Left kidney (tissue), 1 donor: ENCODE measurements at regions not wholly inside any gene's neighbourhood (a gene's known extent, or its start where the extent isn't known, plus 50 kb on each side); places are given as distances from the start of the nearest gene placed in this dataset.
A peak's percentile ranks its signal among the peaks of the same experiment; 100 is the strongest.

Source experiments
- DNase-seq: peaks from one replicate; pipeline ENCODE4 v3.0.0-alpha.2; 2013

DNA sequence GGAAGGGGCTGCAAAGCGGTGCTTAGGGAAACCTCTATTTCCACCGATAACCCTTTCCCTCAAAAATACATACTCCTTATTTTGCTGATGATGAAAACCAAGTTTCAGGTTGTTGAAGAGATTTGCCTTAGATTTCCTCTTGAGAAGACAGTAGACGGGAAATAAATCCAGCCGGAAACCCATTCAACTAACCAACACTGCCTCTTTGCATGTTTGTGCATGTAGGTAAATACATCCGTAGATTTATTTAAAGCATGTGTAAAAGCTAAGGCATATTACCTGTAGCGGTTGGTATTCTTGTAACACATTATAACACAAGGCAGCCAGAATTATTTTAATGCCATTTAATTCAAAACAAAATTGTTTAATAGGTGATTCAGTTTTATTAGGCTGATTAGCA, 136.3 kb upstream of the SLC22A23 start:
- DNase-seq = no peak

DNA sequence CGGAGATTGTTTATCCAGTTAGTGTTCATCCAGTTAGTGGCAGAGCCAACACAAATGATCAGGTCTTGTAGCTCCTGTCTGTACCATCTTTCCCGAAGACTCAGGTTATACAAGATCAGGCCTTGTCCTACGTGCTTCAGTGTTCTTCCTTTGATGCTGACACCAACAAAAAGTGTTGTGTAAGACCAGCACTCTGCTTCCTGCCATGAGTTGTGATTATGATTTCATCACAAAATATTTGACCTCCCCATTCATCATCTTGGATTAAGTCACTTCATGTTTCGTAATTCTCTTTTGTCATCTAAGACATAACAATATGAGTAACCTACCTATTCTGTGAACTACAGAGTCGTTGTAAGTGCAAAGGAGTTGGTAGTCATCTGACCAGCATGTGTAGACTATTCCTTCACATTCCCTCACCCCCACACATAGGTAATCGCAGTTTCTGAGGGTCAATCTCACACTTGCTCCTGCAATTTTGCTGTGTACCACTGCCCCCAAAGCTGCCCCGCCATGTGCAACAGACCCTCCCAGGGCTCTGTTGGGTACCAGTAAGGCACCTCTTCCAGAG, 135.6 kb upstream of the SLC22A23 start:
- no peak for DNase-seq

DNA sequence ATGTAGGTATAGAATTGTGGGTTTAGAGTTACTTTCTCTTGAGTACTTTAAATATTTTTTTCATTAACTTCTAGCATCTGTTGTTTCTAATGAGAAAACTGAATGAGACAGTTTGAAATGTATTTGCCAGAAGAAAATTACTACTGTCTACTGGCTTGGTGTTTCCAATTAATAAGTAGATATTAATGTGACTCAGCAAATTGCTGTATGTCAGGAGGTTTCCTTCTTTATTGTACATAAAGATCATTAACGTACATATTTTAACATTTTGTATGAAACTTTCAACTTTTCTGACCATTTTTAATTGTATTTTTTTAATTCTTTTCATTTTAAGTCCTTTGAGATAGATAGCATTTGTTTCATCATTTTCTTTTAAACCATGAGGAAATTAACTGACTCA, 135.1 kb upstream of the SLC22A23 start:
- DNase-seq = no peak

GRCh38 chr6:3587660-3588059, 130.8 kb upstream of the SLC22A23 start:
- no peak for DNase-seq

GRCh38 chr6:3585320-3585935, 128.6 kb upstream of the SLC22A23 start:
- DNase-seq = no peak

- DNase-seq = no peak
Observed at GRCh38 chr6:3584606-3585005, 127.8 kb upstream of the SLC22A23 start.

DNA sequence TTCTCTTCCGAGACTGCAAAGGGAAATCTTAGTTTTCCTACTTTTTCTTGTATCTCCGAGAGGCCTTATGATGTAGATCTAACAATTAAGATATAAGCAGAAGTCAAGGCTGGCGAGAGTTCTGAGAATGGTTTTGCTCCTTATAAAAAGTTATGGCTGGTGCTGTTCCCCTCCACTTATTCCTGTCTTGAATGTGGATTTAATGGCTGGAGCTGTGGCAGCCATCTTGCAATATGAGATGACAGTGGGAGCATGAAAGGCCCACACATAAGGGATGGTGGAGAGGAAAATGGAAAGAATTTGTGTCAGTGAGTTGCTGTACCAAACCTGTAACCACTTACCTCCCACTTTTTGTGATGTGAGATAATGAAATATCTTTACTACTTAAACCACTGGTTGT, 124.6 kb upstream of the SLC22A23 start:
- DNase-seq = no peak

- DNase-seq = no peak
Observed at GRCh38 chr6:3579652-3580175, 122.9 kb upstream of the SLC22A23 start.

DNA sequence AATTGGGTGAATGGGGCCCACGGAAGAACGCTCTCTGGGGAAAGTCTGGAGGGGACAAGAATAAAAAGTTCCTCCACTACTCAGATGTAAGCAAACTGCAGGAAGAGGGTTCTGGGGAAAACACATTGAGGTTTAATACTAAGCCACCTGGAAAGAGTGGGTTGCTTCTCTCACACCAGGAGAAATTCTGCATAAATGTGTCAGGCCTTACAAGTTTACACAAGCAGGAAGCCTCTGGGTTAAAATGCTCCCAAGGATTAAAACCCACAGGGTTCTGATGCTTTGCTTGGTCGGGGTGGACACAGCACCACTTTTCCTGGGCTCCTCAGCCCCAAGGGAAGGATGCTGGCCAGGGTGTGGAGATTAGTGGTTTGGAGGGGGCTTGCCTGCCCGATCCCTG, 122.1 kb upstream of the SLC22A23 start:
- no peak for DNase-seq

DNA sequence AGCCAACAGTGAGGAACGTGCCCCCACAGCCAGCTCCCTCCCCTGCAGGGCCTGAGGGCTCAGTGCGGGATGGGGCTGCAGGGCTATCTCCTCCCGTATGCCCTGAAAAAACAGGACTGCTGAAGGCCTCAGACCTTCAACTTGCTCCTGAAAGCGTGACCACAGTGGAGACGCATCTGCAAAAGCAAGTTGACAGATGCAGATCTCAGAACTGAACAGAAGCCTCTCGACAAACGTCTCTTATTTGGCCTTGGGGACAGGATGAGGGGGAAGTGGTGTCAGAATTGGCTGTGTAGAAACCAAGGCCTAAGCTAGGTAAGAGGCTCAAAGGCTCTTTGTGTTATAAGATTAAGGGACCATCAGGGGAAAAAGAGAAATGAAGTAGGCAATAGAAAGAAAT, 120.7 kb upstream of the SLC22A23 start:
- no peak for DNase-seq

DNA sequence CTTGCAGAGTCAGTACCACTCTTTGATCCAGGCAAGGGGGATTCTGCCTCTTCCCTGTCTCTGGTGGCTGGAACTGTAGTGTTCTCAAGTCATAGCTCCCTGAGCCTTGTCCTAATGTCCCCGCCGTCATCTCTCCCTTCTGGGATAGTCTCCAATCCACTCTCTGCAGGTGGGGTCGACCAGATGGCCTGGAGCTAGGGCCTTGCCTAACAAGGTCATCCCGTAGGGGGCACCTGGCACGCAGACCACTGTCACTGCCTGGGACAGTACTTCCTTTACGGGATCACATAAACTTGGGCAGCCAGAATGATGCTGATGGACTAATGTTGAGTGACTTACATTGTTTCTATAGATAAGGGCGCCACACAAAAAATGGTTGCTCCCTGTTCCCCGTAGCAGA, 118.9 kb upstream of the SLC22A23 start:
- DNase-seq = no peak

GRCh38 chr6:3575166-3575565, 118.3 kb upstream of the SLC22A23 start:
- no peak for DNase-seq

DNA sequence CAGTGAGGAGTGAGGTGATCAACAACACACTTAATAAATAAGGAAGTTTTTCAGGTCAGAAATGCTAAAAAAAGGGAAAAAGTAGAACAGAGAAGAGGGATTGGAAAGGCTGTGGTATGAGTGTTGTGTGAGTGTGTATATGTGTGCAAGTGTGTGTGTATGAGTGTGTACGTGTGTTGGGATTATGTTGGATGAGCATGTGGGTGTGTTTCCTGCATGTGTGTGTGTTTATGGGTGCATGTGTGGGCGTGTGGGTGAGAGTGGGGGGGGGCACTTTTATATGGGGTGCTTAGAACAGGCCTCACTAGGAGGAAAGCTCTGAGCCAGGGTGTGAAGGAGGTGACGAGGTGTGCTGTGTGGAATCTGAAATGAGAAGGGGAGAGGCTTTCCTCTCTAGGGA, 116.8 kb upstream of the SLC22A23 start:
- DNase-seq = no peak

DNA sequence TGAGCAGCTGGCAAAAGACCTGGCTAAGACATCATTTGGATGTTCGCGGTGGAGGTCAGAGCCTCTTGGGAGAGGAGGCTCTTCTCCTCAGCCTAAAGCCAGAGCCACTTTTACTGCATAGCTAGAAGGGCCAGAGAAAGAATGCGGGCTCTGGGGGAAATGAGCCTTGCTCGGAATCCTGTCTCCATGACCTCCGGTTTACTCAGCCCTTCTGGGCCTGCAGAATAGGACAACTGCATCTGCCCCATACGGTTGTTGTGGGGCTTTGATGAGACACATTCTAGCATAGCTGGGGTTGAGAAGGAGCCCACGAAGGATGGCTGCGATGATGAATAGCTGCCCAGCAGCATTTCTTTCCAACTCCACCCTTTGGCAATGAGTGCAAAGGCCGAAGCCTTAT, 115.0 kb upstream of the SLC22A23 start:
- DNase-seq = no peak

DNA sequence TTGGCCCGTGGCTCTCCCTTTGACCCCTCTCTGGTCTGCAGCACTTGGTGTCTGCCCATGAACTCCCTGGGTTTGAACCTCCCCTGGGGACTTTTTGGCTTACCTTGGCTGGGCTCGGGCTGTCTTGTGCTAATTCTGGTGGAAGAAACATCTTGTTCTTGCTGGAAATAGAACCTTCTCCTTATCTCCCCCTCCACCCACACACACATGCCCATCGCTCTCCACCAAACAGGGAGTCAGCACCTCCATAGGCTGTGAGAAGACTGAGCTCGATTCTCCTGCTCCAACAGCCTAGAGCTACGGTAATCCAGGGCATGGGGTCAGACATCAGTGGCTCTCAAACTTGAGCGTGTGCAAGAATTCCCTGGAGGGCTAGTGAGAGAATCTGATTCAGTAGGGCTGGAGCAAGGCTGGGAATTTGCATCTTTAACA, 114.4 kb upstream of the SLC22A23 start:
- DNase-seq = no peak

DNA sequence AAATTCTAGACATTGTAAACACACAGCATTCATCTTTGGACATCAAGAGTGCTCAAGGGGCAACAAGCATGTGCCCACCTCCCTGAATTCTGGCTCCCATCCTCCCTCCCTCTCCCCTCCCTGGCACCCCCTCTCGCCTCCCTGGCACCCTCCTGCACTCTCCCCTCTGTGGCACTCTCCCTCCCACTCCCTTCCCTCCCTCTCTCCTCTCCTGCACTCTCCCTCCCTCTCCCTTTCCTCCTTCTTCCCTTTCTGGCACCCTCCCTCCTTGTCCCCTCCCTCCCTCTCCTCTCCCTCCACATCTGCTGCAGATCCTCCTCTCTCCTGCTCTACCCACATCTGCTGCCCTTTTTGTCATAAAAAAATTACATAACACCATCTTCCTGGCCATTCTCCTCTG, 113.0 kb upstream of the SLC22A23 start:
- no peak for DNase-seq

DNA sequence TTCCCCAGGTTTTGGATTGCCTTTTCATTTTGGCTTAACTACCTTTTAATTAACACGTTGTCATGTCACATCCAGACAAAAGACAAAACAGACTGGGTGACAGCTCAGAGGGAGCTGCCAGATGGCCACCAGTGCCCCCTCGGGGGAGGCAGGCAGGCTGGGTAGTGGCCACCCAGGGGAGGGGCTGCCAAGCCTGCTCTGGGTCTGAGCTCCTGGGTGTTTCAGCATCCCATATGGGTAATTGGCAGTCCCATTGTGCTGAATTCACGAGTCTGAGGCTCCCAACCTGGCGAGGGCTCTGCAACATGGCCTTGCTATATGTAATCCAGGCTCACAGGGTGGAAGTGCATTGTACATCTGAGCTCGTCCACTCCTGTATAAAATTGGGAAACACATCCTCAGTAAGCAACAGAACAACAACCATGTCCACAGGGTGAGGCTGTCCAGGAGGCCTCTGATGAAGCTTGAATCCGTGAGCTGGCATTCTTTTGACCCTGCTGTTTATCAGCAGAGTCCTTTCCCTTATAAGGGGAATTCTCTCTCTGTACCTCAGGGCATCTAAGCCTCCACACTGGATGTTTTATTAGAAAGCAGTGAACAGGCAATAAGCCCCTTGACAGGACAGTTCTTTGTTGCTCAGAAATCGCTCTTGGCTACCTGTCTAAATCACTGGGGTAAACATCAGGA, 111.7 kb upstream of the SLC22A23 start:
- DNase-seq = no peak

DNA sequence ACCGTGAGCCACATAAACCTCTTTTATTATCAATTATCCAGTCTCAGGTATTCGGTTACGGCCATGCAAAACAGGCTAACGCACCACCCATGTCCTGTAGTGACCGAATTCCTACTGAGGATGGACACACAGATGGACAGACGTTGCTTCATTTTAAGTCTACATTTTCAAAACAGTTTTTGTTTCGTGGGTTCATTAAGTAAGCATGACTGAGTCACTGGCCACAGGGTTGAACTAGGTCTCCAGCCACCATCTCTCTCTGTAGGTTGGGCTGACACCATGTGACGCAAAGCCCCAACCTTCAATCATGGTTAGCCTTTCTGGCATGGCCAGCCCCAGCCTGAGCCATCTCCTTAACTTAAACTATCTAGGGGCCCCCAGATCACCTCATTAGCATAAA, 110.0 kb upstream of the SLC22A23 start:
- DNase-seq = no peak

DNA sequence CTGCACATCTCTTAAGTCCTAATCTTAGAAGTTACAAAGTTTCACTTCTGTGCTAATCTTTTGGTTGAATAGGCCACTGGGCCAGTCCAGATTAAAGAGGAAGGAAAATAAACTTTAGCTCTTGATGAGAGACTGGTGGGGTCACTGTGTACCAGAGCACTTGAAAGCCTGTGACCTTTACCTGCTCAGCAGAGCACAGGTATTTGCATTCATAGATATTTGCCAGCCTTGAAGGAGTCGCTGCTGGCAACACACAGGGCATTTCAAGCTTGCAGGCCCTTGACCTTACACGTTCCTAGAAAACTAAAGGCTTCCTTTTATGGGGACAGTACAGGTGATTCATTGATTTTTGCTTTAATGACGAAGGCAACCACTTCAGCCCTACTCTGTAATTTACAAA, 108.4 kb upstream of the SLC22A23 start:
- DNase-seq = no peak

GRCh38 chr6:3561725-3562124, 104.9 kb upstream of the SLC22A23 start:
- no peak for DNase-seq

- peak; percentile 47 for DNase-seq
Observed at GRCh38 chr6:3560211-3560610, 103.4 kb upstream of the SLC22A23 start.

DNA sequence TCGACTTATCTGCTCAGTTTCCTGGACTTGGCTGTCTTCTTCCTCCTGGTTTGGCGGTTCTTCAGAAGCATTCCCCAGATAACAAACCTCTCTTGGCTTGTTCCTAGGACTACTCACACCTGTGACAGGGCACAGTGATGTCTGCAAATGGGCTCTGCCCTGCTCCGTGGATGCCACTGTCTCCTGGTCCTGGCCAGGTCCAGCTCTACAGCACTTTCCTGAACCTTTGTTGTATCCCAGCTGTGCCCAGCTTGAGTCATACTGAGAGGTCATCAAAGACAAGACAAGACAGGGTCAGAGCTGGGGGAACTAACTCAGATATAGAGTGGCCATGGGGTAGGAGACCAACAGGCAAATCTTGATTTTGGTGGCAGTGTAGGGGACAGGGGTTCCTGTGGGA, 102.7 kb upstream of the SLC22A23 start:
- DNase-seq = no peak

DNA sequence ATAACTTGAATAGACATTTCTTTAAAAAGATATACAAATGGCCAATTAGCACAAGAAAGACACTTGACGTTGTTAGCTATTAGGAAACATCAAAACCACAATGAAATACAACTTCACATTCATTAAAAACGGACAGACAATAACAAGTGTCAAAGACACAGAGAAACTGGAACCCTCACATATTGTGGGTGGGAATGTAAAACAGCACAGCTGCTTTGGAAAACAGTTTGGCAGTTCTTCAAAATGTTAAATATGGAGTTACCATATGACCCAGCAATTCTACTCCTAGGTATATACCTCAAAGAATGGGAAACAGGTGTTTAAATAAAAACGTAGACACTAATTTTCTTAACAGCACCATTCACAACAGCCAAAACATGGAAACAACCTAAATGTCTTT, 100.5 kb upstream of the SLC22A23 start:
- no peak for DNase-seq

DNA sequence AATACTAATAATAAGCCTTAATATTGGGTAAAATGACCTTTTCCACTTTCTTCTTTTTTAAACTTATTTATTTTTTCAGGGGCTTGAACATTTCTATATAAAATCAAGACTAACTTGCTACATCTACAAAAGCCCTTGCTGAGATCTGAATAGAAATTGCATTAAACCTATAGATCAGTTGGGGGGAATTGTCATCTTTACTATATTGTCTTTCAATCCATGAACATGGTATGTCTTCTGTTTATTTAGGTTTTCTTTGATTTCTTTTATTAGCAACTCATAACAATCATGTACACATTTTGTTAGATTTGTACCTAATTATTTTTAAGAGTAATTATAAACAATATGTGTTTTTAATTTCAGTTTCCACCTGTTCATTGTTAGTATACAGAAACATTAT, 96.4 kb upstream of the SLC22A23 start:
- DNase-seq = no peak
